PC-3 (cell line): ENCODE measurements at regions not wholly inside any gene's neighbourhood (a gene's known extent, or its start where the extent isn't known, plus 50 kb on each side); places are given as distances from the start of the nearest gene placed in this dataset.

ENCODE experiments used
- ATAC-seq: fragments of 200-7000 bp; cut with Tn5 transposase; 2 replicates; pipeline ENCODE4 v1.9.1; 2020; ENCODE audit warnings: mild to moderate bottlenecking, moderate library complexity
- BruUV-seq: library from RNA; stranded (reverse); fragments of 400-500 nt; replicated peaks from 2 replicates; lab custom pipeline; 2021; lab: Mats Ljungman, UMichigan
- CTCF ChIA-PET: fragments of 300-600 bp; sonication (Branson Sonifier 250); formaldehyde crosslinking; loops from one replicate; lab custom pipeline; 2022; ENCODE audit warnings: antibody characterized with exemption; lab: Charles Lee
- POLR2A ChIA-PET: fragments of 300-600 bp; sonication (Branson Sonifier 250); formaldehyde crosslinking; loops from one replicate; lab custom pipeline; 2022; ENCODE audit warnings: antibody characterized with exemption; ENCODE audit not compliant: unreplicated experiment; lab: Charles Lee
- DNase-seq: peaks from one replicate; pipeline ENCODE4 v3.0.0-alpha.2; 2015
- H2AFZ ChIP-seq: fragments of 300-600 bp; sonication (generic); 2 replicates; pipeline ENCODE4 v1.6.0; 2016; ENCODE audit warnings: antibody characterized with exemption, low read length
- H3F3A ChIP-seq: fragments of 300-600 bp; sonication (generic); one replicate; pipeline ENCODE4 v1.6.0; 2017; ENCODE audit warnings: antibody characterized with exemption, low read length, control low read depth, mild to moderate bottlenecking; ENCODE audit not compliant: unreplicated experiment
- H3K27ac ChIP-seq: fragments of 300-600 bp; sonication (generic); 2 replicates; pipeline ENCODE4 v1.5.1; 2016; ENCODE audit warnings: mild to moderate bottlenecking, low read length
- H3K27me3 ChIP-seq: fragments of 300-600 bp; sonication (generic); 2 replicates; pipeline ENCODE4 v1.6.1; 2016; ENCODE audit warnings: low read length, mixed read lengths
- H3K36me3 ChIP-seq: fragments of 300-600 bp; sonication (generic); 2 replicates; pipeline ENCODE4 v1.6.1; 2016; ENCODE audit warnings: low read depth, mixed run types, low read length, mixed read lengths
- H3K4me1 ChIP-seq: fragments of 300-600 bp; sonication (generic); 2 replicates; pipeline ENCODE4 v1.5.1; 2016; ENCODE audit warnings: low read length; ENCODE audit not compliant: insufficient read depth
- H3K4me2 ChIP-seq: fragments of 300-600 bp; sonication (generic); 2 replicates; pipeline ENCODE4 v1.6.0; 2016; ENCODE audit warnings: low read length
- H3K4me3 ChIP-seq: fragments of 300-600 bp; sonication (generic); 2 replicates; pipeline ENCODE4 v1.5.1; 2016; ENCODE audit warnings: mild to moderate bottlenecking, low read length, mixed read lengths
- H3K79me2 ChIP-seq: fragments of 300-600 bp; sonication (generic); 2 replicates; pipeline ENCODE4 v1.6.1; 2017; ENCODE audit warnings: low read length, mixed read lengths
- H3K9ac ChIP-seq: fragments of 300-600 bp; sonication (generic); 2 replicates; pipeline ENCODE4 v1.6.0; 2016; ENCODE audit warnings: mild to moderate bottlenecking, low read length
- H3K9me2 ChIP-seq: fragments of 300-600 bp; sonication (generic); replicated peaks from 2 replicates; pipeline ENCODE4 v1.6.1; 2016; ENCODE audit warnings: mixed run types, low read length, mixed read lengths
- H3K9me3 ChIP-seq: fragments of 300-600 bp; sonication (generic); 2 replicates; pipeline ENCODE4 v1.6.1; 2016; ENCODE audit warnings: low read length, mixed read lengths
- H4K20me1 ChIP-seq: fragments of 300-600 bp; sonication (generic); 2 replicates; pipeline ENCODE4 v1.6.1; 2016; ENCODE audit warnings: low read length, mixed read lengths
- CTCF ChIP-seq: fragments of 300-600 bp; sonication (generic); conservative IDR thresholded peaks from 2 replicates; pipeline ENCODE4 v1.5.1; 2017; ENCODE audit warnings: antibody characterized with exemption, low read depth, mild to moderate bottlenecking, low read length
- EZH2 ChIP-seq: fragments of 300-600 bp; sonication (generic); IDR thresholded peaks from one replicate; pipeline ENCODE4 v1.6.1; 2017; ENCODE audit warnings: antibody characterized with exemption, mild to moderate bottlenecking, low read length; ENCODE audit not compliant: unreplicated experiment
- EZH2phosphoT487 ChIP-seq: fragments of 300-600 bp; sonication (generic); IDR thresholded peaks from 2 replicates; pipeline ENCODE4 v1.6.1; 2018; ENCODE audit warnings: mild to moderate bottlenecking, antibody characterized with exemption, low read length, borderline replicate concordance
- intact Hi-C: fragments of 100-400 bp; cut with micrococcal nuclease; formaldehyde crosslinking; loops from 2 replicates; pipeline ENCODE4 v1.9.0; 2023

GRCh38 chr6:85163156-85164080 lies 286.5 kb upstream of the NT5E start:
- ChIA-PET CTCF (no interaction called here), POLR2A (no interaction called here)
- H3K4me3 ChIP-seq: no peak overlapping the region
- no peak overlapping the region for H3K4me2 ChIP-seq
- H2AFZ ChIP-seq: no peak overlapping the region
- DNase-seq (no peak), ATAC-seq (no peak)
- no peaks in the 10 kb centered on the region for H3K9me2 ChIP-seq
- H3K79me2 ChIP-seq: no peaks in the 10 kb centered on the region
- intact Hi-C loops: no loop called here
- no peaks in the 10 kb centered on the region for H3F3A ChIP-seq
- no TSS peak for BruUV-seq
- H3K36me3 ChIP-seq: no peaks in the 10 kb centered on the region
- H3K9me3 ChIP-seq: no peaks in the 10 kb centered on the region
- peaks cover 58% of the 10 kb centered on the region for H3K27me3 ChIP-seq
- no peaks in the 10 kb centered on the region for H4K20me1 ChIP-seq
- TF ChIP-seq CTCF (no peak), EZH2phosphoT487 (no peak), EZH2 (no peak)
- H3K9ac ChIP-seq: no peak overlapping the region
- H3K27ac ChIP-seq: no peak overlapping the region
- H3K4me1 ChIP-seq: no peaks in the 10 kb centered on the region

DNA sequence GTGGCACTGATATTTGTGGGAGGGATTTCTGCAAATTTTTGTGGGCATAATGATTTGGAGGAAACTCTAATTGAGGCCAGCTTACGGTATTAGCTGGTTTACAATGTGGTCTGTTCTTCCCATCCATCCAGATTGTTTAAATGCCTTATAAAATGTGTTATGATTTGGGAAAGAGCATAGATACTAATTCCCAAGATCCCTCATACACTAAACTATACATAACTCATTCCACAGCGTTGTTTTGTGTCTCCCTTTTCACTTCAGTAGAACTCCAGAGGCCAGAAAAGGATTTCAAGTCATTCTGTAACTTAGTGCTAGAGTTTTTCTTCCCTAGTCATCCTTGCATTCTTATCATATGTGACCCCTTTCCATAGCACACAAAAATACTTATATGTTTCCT lies 292.6 kb upstream of the NT5E start:
- POLR2A ChIA-PET: no interaction called here

More for the DNA sequence above, 292.6 kb upstream of the NT5E start:
- Histone ChIP-seq H3K4me2 (no peak overlapping the region), H3K36me3 (no peaks in the 10 kb centered on the region), H2AFZ (no peak overlapping the region), H3K9me3 (no peaks in the 10 kb centered on the region), H3F3A (no peaks in the 10 kb centered on the region), H3K9me2 (no peaks in the 10 kb centered on the region), H3K4me1 (no peaks in the 10 kb centered on the region), H3K79me2 (no peaks in the 10 kb centered on the region), H3K9ac (no peak overlapping the region), H3K4me3 (no peak overlapping the region), H3K27ac (no peak overlapping the region), H4K20me1 (no peaks in the 10 kb centered on the region), H3K27me3 (peaks cover 46% of the 10 kb centered on the region)
- intact Hi-C loops: no loop called here
- DNase-seq (no peak), ATAC-seq (no peak)
- TF ChIP-seq CTCF (no peak), EZH2 (no peak), EZH2phosphoT487 (no peak)
- no TSS peak for BruUV-seq
- CTCF ChIA-PET: no interaction called here
